ENCODE measurements at regions not wholly inside any gene's neighbourhood (a gene's known extent, or its start where the extent isn't known, plus 50 kb on each side); places are given as distances from the start of the nearest gene placed in this dataset.

DNA sequence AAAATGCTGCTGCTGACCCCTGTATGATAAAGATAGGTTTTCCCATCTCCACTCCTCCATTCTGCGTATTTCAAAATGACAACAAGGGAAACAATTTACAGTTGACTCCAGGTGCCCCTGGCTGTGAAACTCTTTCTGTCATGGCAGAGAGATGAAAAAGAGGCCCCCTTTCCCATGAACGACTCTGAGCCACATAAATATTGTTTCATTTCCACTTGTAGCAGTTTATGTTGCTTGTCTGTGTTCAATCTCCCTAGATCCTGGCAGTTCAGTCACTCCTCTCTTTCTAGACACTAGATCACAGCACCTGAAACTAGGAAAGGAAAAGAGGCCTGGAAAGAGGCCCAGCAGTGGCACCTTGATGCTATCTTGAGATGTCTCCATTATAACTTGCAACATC lies 121.0 kb upstream of the ZNF521 start:
- TF ChIP-seq POLR2A (IDR thresholded peaks at IDR 0.05; ENCODE audit: low read length) (no peak), GATA1 (IDR thresholded peaks at IDR 0.05; ENCODE audit: low read depth, low read length) (no peak)
